ENCODE measurements at regions not wholly inside any gene's neighbourhood (a gene's known extent, or its start where the extent isn't known, plus 50 kb on each side); places are given as distances from the start of the nearest gene placed in this dataset.

DNA sequence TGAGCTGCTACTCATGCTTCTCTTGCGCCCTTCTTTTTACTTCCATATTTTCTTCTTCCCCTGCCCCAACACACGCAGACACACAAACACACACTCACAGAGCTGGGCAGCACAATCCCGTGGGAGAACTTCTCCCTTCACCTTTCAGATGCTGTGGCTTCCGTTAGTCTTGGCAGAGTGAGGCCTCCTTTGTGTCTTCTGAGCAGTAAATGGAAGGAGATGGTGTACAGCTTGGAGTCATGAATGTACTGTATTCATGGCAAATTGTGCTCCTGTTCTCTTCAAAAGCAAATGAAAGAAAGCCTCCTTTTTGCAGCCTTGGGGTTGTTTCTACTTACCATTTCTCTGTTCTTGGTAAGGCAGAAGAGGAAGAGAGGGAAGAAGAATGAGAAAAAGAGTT lies 456.6 kb upstream of the TLE4 start:
- H3K27ac Mint-ChIP-seq, result no peak overlapping the region

DNA sequence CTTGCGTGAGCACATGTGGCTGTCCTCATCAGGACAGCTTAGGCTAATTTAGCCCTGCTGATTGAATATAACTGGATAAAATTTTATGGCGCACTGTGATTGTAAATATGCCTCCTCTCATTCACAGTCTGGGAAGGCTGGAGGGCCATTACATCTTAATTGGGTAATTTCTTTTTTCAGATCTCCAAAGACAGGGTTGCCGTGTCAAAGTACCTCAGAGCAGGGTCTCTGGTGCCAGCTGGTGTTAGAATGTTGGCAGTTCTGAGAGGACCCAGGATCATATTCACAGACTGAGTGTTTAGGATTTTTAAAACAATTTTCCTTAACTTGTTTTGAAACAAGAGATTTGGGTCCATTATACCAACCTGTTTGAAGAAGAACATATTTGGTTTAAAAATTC lies 455.7 kb upstream of the TLE4 start:
- Mint-ChIP-seq H3K27me3 (no peaks in the 10 kb centered on the region), H3K36me3 (ENCODE audit: low read depth) (no peaks in the 10 kb centered on the region), H3K4me3 (no peak overlapping the region), H3K27ac (no peak overlapping the region), H3K4me1 (ENCODE audit: low read depth) (no peaks in the 10 kb centered on the region), H3K9me3 (no peaks in the 10 kb centered on the region)

More for the DNA sequence above, 456.6 kb upstream of the TLE4 start:
- Mint-ChIP-seq H3K27me3 (no peaks in the 10 kb centered on the region), H3K9me3 (no peaks in the 10 kb centered on the region), H3K4me3 (no peak overlapping the region), H3K4me1 (ENCODE audit: low read depth) (no peaks in the 10 kb centered on the region), H3K36me3 (ENCODE audit: low read depth) (no peaks in the 10 kb centered on the region)

DNA sequence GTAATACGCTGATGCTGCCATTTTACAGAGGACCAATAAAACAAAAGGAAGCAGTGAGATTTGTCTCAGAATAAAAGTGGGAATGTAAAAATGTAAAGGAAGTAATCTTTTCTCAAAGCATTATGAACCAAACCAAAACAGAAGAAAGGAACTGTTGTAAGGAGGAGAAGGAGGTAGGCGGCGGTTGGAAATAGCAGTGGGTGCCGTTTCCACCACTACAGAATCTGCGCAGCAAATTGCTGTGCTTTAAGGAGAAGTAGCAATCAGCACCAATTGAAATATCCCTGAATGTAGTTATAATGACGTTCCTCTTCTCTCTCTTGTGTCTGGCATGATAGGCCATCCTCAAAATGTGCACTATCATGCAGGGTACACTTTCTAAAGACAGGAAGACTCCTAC lies 455.1 kb upstream of the TLE4 start:
- H3K4me1 Mint-ChIP-seq (ENCODE audit: low read depth), result no peaks in the 10 kb centered on the region
- no peak overlapping the region for H3K27ac Mint-ChIP-seq
- H3K4me3 Mint-ChIP-seq, result no peak overlapping the region
- no peaks in the 10 kb centered on the region for H3K27me3 Mint-ChIP-seq
- no peaks in the 10 kb centered on the region for H3K9me3 Mint-ChIP-seq
- H3K36me3 Mint-ChIP-seq (ENCODE audit: low read depth), result no peaks in the 10 kb centered on the region

DNA sequence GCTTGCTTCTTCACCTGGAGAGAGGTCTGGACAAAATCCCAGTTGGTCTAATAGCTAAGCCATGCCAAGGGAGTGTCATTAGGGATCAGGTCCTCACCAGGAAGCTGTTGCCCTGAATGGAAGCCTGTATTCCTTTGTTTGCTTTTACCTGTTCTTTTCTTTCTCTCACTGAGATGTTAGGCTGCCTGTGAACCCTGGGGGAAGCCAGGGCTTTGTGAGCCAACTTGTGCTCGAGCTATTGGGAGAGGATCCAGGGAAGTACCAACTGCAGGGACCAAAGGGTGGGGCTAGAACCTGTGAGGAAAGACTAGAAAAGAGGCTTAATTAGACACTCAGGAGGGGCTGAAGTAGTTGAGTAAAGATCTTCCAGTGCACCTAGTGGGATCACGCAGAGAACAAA lies 451.2 kb upstream of the TLE4 start:
- no peak overlapping the region for H3K27ac Mint-ChIP-seq
- H3K9me3 Mint-ChIP-seq, result no peaks in the 10 kb centered on the region
- H3K4me3 Mint-ChIP-seq, result no peak overlapping the region
- no peaks in the 10 kb centered on the region for H3K36me3 Mint-ChIP-seq (ENCODE audit: low read depth)
- H3K4me1 Mint-ChIP-seq (ENCODE audit: low read depth), result no peaks in the 10 kb centered on the region
- no peaks in the 10 kb centered on the region for H3K27me3 Mint-ChIP-seq

DNA sequence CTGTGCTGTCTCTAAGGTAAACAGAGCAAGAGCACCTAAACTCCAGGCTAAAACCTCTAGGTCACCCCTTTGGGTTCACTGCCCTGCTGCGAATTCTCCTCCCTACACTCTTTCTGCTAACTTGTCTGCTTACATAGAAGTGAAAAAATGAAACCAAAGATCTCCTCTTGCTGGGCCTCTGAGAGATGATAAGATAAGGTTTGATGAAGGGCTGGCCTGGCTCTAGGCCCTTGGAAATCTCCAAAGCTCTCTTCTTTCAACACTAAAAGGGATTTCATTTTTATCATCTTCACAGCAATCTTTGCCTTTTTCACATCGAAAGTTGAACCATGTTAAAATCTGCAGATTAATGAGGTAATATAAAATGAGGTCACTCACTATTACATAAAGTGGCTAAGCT lies 450.8 kb upstream of the TLE4 start:
- Mint-ChIP-seq H3K27me3 (no peaks in the 10 kb centered on the region), H3K27ac (no peak overlapping the region), H3K4me3 (no peak overlapping the region), H3K36me3 (ENCODE audit: low read depth) (no peaks in the 10 kb centered on the region), H3K4me1 (ENCODE audit: low read depth) (no peaks in the 10 kb centered on the region), H3K9me3 (no peaks in the 10 kb centered on the region)

DNA sequence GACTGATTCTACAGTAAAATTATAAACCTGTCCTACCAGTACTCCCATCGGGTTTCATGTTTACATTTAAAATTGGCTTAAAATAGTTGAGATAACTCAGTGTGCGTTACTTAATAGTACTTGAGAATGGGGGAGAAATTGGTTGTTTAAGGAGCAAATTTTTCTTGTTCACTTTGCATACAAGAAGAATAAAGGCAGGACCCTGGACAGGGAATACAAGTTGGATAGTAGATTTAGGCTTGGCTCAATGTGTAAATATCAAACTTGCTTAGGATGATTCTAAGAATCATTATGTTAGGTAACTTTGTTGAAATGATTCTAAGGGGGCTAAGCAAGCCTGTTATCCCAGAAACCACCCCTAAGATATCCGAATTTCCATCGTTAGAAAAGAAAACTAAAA lies 448.4 kb upstream of the TLE4 start:
- Mint-ChIP-seq H3K4me1 (ENCODE audit: low read depth) (no peaks in the 10 kb centered on the region), H3K27ac (no peak overlapping the region), H3K27me3 (no peaks in the 10 kb centered on the region), H3K36me3 (ENCODE audit: low read depth) (no peaks in the 10 kb centered on the region), H3K4me3 (no peak overlapping the region), H3K9me3 (no peaks in the 10 kb centered on the region)

DNA sequence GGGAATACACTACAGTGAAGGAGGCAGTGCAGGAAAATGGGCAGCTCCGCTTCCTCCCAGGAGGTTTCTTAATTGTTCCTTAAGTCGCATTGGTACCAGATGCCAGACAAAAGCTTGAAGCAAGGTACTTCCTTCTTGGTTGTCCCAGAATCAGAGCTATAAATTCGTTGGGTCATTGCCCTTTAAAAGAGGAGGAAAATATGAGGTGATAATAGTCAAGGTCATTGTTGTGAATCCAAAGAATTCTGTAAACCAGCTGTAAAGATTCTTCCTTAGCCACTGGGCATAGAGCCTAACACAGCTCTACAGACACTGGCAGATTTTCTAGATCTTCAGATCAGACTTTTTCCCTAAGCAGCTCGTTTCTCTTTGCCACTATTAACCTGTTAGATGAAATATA lies 444.1 kb upstream of the TLE4 start:
- no peaks in the 10 kb centered on the region for H3K27me3 Mint-ChIP-seq
- H3K36me3 Mint-ChIP-seq (ENCODE audit: low read depth), result no peaks in the 10 kb centered on the region
- H3K27ac Mint-ChIP-seq, result no peak overlapping the region
- H3K9me3 Mint-ChIP-seq, result no peaks in the 10 kb centered on the region
- no peaks in the 10 kb centered on the region for H3K4me1 Mint-ChIP-seq (ENCODE audit: low read depth)
- H3K4me3 Mint-ChIP-seq, result no peak overlapping the region

DNA sequence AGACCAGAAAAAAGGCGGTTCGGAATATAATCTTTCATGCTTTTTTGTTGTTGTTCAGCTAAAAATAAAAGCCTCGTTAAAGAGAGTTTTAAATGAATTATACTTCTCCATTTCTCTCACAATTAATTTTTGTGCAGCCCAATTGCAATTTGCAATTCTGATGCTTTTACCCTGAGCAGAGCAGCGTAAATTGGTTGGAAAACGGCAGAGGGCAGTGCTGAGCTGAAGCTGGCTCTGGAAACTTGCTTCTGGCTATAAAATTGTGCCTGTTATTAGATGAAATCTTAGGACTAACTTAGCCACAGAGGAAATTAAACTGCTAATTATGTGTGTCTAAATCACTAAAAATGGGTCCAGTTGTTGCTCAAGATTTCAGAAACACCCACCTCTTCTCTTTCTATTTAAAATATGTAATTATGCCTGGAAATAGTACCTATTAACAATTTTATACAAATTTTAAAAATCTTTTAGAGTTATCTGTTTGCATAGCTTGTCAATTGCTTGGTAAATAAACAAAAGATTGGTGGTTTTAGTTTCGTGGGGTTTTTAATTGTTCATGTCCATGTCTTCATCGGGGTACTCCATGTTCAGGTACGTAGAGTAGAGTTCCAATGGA lies 441.8 kb upstream of the TLE4 start:
- Mint-ChIP-seq H3K27me3 (no peaks in the 10 kb centered on the region), H3K27ac (no peak overlapping the region), H3K36me3 (ENCODE audit: low read depth) (no peaks in the 10 kb centered on the region), H3K4me1 (ENCODE audit: low read depth) (no peaks in the 10 kb centered on the region), H3K9me3 (no peaks in the 10 kb centered on the region), H3K4me3 (no peak overlapping the region)

DNA sequence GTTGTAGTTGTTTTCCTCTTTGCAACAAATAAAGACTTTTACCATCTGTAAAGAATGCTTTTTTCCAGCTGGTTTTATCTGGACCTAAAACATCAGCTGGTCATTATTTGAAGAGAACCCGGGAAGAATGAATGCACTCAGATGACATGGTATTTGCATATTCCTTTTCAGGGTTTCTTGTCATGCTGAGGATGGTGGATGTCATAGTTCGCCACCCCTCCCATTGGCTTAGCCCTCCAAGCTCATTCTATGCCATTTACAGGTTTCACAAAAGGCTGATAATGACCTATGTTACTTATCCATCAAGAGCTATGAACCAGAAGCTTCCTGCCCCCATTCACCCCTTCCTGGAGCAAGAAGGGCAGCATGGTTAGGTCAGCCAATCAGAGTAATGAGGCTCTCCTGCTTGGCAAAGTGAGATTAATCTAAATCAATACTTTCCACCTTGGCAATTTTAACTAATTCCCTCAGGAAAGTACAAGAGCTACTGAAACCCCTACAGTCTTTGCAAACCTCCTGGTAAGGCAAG lies 440.5 kb upstream of the TLE4 start:
- Mint-ChIP-seq H3K4me3 (no peak overlapping the region), H3K36me3 (ENCODE audit: low read depth) (no peaks in the 10 kb centered on the region), H3K4me1 (ENCODE audit: low read depth) (no peaks in the 10 kb centered on the region), H3K27me3 (no peaks in the 10 kb centered on the region), H3K27ac (no peak overlapping the region), H3K9me3 (no peaks in the 10 kb centered on the region)

DNA sequence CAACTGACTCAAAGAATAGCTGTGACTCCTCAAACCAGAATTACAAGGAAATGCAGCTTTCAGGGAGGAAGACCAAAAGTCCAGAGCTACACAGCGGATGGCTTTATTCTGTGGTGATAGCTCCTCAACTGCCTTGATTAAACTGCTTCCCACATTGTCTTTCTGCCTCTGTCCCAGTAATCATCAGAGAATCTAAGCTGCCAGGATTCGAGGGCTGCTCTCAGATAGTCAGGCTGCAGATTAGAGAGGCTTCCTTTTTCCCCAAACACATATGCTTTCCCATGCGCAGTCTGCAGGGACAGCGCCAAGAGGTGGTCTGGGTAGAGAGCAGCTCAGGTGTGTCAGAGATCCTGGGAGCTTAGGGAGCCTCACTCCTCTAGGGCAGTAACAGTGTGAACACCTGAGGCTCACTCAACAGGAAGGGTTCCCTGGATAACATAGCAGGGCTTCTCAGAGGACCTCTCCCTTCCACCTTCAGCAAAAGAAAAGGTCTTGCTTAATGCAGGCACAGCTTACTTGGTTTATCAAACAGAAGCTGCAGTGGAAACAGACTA lies 439.9 kb upstream of the TLE4 start:
- Mint-ChIP-seq H3K9me3 (no peaks in the 10 kb centered on the region), H3K27me3 (no peaks in the 10 kb centered on the region), H3K4me1 (ENCODE audit: low read depth) (no peaks in the 10 kb centered on the region), H3K36me3 (ENCODE audit: low read depth) (no peaks in the 10 kb centered on the region), H3K27ac (no peak overlapping the region), H3K4me3 (no peak overlapping the region)

DNA sequence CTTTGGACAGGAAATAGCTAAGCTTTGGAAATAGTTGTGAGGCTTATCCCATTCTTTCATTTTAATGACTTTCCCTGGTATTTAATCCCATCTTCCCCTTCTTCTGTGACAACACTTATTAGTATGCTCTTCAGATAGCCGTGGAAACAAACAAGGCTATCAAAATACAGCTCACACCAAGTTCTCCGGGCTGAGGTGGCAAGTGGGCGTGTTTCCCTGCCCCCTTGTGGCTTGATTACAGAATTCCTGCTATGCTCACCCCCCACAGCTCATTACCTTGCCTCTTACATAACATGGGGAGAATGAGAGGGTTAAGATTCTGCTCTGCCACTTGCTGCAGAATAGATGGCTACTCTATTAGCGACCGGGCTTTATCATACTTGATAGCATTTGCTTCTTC lies 437.1 kb upstream of the TLE4 start:
- Mint-ChIP-seq H3K27ac (no peak overlapping the region), H3K4me3 (no peak overlapping the region), H3K27me3 (no peaks in the 10 kb centered on the region), H3K36me3 (ENCODE audit: low read depth) (no peaks in the 10 kb centered on the region), H3K9me3 (no peaks in the 10 kb centered on the region), H3K4me1 (ENCODE audit: low read depth) (no peaks in the 10 kb centered on the region)

DNA sequence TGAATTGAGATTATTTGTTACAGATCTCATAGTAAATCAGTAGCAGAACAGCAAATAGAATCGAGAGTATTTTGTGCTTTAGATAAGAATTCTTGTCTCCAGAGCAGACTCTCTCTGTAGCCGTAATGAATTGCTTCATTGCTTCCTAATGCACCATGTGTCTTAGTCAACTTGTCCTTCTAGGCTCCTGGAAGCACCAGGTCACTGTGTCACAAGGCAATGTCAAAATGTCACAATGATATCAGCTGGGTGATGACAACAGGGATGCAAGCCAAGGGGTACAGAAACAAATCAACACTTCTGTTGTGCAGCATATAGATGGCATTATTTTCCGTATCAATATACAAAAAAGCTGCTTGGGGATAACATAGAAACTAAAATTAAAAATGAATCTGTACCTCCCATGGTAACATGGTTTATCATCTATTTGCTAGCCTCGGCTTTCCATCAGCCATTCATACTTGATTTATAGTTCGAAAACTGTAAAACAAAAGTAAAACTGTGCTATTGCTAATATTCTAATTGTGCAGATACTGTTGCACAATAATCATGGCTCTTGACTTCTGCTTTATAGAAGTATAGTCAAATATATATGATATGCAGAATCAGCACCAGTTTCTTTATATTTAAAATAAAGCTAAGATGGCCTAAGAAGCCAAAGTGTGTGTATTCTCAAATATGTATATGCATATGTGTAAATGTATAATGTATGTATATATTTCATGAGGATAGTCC lies 435.9 kb upstream of the TLE4 start:
- H3K4me1 Mint-ChIP-seq (ENCODE audit: low read depth), result no peaks in the 10 kb centered on the region
- no peaks in the 10 kb centered on the region for H3K27me3 Mint-ChIP-seq
- H3K27ac Mint-ChIP-seq, result no peak overlapping the region
- no peaks in the 10 kb centered on the region for H3K9me3 Mint-ChIP-seq
- no peak overlapping the region for H3K4me3 Mint-ChIP-seq
- no peaks in the 10 kb centered on the region for H3K36me3 Mint-ChIP-seq (ENCODE audit: low read depth)

DNA sequence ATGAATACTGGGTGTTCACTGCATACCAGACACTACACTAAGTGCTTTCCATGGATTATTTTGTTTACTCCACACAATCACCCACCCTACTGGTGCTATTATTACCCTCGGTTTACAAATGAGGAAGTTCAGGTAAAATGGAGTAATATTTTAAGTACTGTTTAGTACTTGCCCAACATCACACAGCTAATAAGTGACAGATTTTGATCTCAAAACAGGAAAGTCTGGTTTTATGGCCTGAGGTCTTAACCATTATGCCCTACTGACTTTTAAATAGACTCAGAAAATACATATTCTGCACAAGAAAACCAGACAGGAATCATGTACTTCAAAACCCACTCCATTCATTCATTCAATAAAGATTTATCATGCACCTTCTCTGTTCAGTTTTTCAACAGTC lies 431.0 kb upstream of the TLE4 start:
- Mint-ChIP-seq H3K36me3 (ENCODE audit: low read depth) (no peaks in the 10 kb centered on the region), H3K27ac (no peak overlapping the region), H3K4me3 (no peak overlapping the region), H3K27me3 (no peaks in the 10 kb centered on the region), H3K4me1 (ENCODE audit: low read depth) (no peaks in the 10 kb centered on the region), H3K9me3 (peaks cover 5% of the 10 kb centered on the region)

DNA sequence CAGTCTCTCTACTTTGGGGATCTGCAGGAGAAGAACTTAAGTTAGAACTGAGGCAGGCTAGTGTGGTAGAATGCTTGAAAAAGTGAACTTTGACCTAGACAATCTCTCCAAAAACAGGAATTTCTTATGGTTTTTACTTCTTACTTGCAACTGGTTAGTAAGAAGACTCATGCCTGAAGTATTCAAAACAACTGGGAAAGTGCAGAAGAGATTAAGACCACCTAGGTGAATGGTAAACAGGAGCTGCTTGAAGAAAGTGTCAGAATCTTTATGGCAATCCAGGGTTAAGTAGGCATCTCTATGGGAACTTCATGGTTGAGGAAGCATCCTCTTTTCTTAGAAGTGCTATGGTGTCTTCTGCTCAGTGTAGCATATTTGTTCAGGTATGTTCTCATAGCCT lies 428.6 kb upstream of the TLE4 start:
- Mint-ChIP-seq H3K27ac (no peak overlapping the region), H3K36me3 (ENCODE audit: low read depth) (no peaks in the 10 kb centered on the region), H3K4me3 (no peak overlapping the region), H3K27me3 (no peaks in the 10 kb centered on the region), H3K4me1 (ENCODE audit: low read depth) (no peaks in the 10 kb centered on the region), H3K9me3 (peaks cover 5% of the 10 kb centered on the region)

DNA sequence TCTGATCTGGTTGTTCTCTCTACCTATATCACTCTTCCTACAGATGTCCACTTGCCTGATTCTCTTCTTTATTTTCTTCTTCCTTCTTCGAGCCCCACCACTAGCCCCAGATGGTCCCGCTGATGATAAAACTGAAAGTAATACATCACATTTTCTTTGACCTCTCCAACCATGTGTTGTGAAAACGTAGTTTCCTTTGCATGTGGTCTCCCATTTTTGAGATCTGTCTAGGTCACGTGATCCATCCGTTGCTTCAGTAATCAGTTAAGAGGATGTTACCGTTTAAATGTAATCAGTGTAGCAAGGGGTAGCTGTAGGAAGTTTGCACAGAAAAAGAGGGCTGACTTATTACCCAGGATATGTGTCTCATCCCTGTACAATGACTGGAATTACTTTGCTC lies 426.3 kb upstream of the TLE4 start:
- Mint-ChIP-seq H3K36me3 (ENCODE audit: low read depth) (no peaks in the 10 kb centered on the region), H3K9me3 (peaks cover 5% of the 10 kb centered on the region), H3K4me3 (no peak overlapping the region), H3K27me3 (no peaks in the 10 kb centered on the region), H3K4me1 (ENCODE audit: low read depth) (no peaks in the 10 kb centered on the region), H3K27ac (no peak overlapping the region)

DNA sequence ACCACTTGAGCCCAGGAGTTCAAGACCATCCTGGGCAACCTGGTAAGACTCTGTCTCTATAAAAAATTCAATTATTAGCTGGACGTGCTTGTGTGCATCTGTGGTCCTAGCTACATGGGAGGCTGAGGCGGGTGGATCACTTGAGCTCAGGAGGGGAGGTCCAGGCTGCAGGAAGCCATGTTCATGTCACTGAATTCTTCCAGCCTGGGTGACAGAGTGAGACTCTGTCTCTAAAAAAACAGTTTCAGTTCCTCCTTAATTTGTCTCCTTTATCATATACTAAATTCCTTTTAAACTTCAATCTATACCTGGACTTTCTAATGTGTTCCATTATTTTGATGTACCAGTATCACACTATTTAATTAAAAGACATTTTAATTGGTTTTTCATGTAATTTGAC lies 422.2 kb upstream of the TLE4 start:
- H3K9me3 Mint-ChIP-seq, result peaks cover 5% of the 10 kb centered on the region
- no peaks in the 10 kb centered on the region for H3K36me3 Mint-ChIP-seq (ENCODE audit: low read depth)
- H3K4me3 Mint-ChIP-seq, result no peak overlapping the region
- no peaks in the 10 kb centered on the region for H3K4me1 Mint-ChIP-seq (ENCODE audit: low read depth)
- no peak overlapping the region for H3K27ac Mint-ChIP-seq
- peaks cover 3% of the 10 kb centered on the region for H3K27me3 Mint-ChIP-seq

All from stimulated activated naive CD8-positive, alpha-beta T cell treated with anti-CD3 and anti-CD28 coated beads, Interleukin-15, Interleukin-2, amounts not matched to agents 100 ng/mL and 50 ng/mL, for 24 hours (primary cell).